K562 (cell line): ENCODE measurements at regions not wholly inside any gene's neighbourhood (a gene's known extent, or its start where the extent isn't known, plus 50 kb on each side); places are given as distances from the start of the nearest gene placed in this dataset.

ENCODE experiments used
- ATAC-seq: fragments of 200-7000 bp; cut with Tn5 transposase; 3 replicates; pipeline ENCODE4 v1.9.1; 2020; ENCODE audit warnings: moderate library complexity
- BruUV-seq: library from RNA; stranded (reverse); fragments of 400-500 nt; replicated peaks from 2 replicates; lab custom pipeline; 2021; lab: Mats Ljungman, UMichigan
- CTCF ChIA-PET: fragments of 300-600 bp; formaldehyde crosslinking; extraction: SDS; loops from one replicate; lab custom pipeline; 2021; ENCODE audit warnings: low intra/inter-chr PET ratio; lab: Yijun Ruan, JAX
- POLR2A ChIA-PET: fragments of 300-600, 350-650 bp; sonication (Branson Sonifier 250); formaldehyde crosslinking; extraction: SDS; loops from one replicate; lab custom pipeline; 2021; ENCODE audit warnings: antibody characterized with exemption, inconsistent platforms; lab: Yijun Ruan, JAX
- DNase-seq, 4 experiments: peaks; one replicate each; pipeline versions ENCODE4 v3.0.0 to v3.0.0-alpha.2; 2011 to 2018; ENCODE audit warnings: low spot score in 3 of 4, mixed read lengths in 3 of 4; ENCODE audit errors: extremely low read depth in 1 of 4
- FAIRE-seq: peaks from 2 replicates; lab custom pipeline; 2011; peaks lifted over from hg19 to GRCh38; lab: Jason Lieb, UNC
- H2AFZ ChIP-seq: 2 replicates; pipeline ENCODE4 v1.6.0; 2011; ENCODE audit warnings: low read depth, low read length, control low read depth, inconsistent platforms
- H3K27ac ChIP-seq: fragments of 200-600 bp; 3 replicates; pipeline ENCODE4 v1.8.0; 2011; ENCODE audit warnings: low read depth, mild to moderate bottlenecking, control low read depth, inconsistent platforms, low read length, moderate library complexity, mixed read lengths; ENCODE audit errors: extremely low read depth
- H3K27me3 ChIP-seq, 2 experiments: fragments of 300-600 bp in 1 of 2; 2 replicates in 1 of 2; 3 replicates in 1 of 2; pipeline versions ENCODE4 v1.6.0 to v1.8.0; 2011; ENCODE audit warnings: inconsistent platforms in 2 of 2, low read length in 2 of 2, mild to moderate bottlenecking in 1 of 2, mixed read lengths in 1 of 2, moderate library complexity in 1 of 2; ENCODE audit not compliant: control insufficient read depth in 2 of 2, insufficient read depth in 2 of 2
- H3K36me3 ChIP-seq: fragments of 300-600 bp; 3 replicates; pipeline ENCODE4 v1.8.0; 2011; ENCODE audit warnings: mild to moderate bottlenecking, low read length, inconsistent platforms; ENCODE audit not compliant: control insufficient read depth, insufficient read depth
- H3K4me1 ChIP-seq, 2 experiments: fragments of 200-600 bp in 1 of 2; replicated peaks in 1 of 2; 2 replicates in 1 of 2; 3 replicates in 1 of 2; pipeline versions ENCODE4 v1.5.1 to v1.8.0; 2011; ENCODE audit warnings: inconsistent platforms in 2 of 2, low read length in 2 of 2, mild to moderate bottlenecking in 1 of 2, mixed read lengths in 1 of 2, moderate library complexity in 1 of 2; ENCODE audit not compliant: control insufficient read depth in 2 of 2, insufficient read depth in 2 of 2
- H3K4me2 ChIP-seq: 2 replicates; pipeline ENCODE4 v1.6.1; 2011; ENCODE audit warnings: low read length, control low read depth, inconsistent platforms, mixed read lengths; ENCODE audit not compliant: insufficient read depth
- H3K4me3 ChIP-seq: fragments of 200-600 bp; sonication (generic), shearing (Covaris generic); 2 replicates; pipeline ENCODE4 v1.5.1; 2016; ENCODE audit warnings: control low read depth, inconsistent platforms
- H3K79me2 ChIP-seq: fragments of 200-600 bp; 3 replicates; pipeline ENCODE4 v1.8.0; 2011; ENCODE audit warnings: low read length, inconsistent platforms; ENCODE audit not compliant: control insufficient read depth, insufficient read depth
- H3K9ac ChIP-seq, 2 experiments: 2 replicates each; pipeline versions ENCODE4 v1.6.0 to v1.6.1; 2011; ENCODE audit warnings: low read depth in 2 of 2, low read length in 2 of 2, control low read depth in 1 of 2, inconsistent platforms in 1 of 2, mild to moderate bottlenecking in 1 of 2, mixed read lengths in 1 of 2; ENCODE audit not compliant: insufficient read depth in 1 of 2
- H3K9me1 ChIP-seq: one replicate; pipeline ENCODE4 v1.6.0; 2011; ENCODE audit warnings: inconsistent platforms, mild to moderate bottlenecking, low read length, moderate library complexity; ENCODE audit not compliant: control insufficient read depth, insufficient read depth
- H3K9me3 ChIP-seq: replicated peaks from 2 replicates; pipeline ENCODE4 v1.5.1; 2011; ENCODE audit warnings: low read depth, low read length, inconsistent platforms; ENCODE audit not compliant: control insufficient read depth, insufficient read depth
- H4K20me1 ChIP-seq: replicated peaks from 2 replicates; pipeline ENCODE4 v1.6.1; 2011; ENCODE audit warnings: low read length, inconsistent platforms, mixed read lengths; ENCODE audit not compliant: control insufficient read depth, insufficient read depth
- CBX5 ChIP-seq: IDR thresholded peaks from 2 replicates; pipeline ENCODE4 v1.6.1; 2014; ENCODE audit warnings: low read depth, borderline replicate concordance
- CEBPZ ChIP-seq: fragments of 150-350 bp; IDR thresholded peaks from 2 replicates; pipeline ENCODE4 v1.6.1; 2014; ENCODE audit warnings: low read depth, mild to moderate bottlenecking, low read length, borderline replicate concordance
- HINFP ChIP-seq: fragments of 450-650 bp; conservative IDR thresholded peaks from 2 replicates; pipeline ENCODE4 v1.6.1; 2016; ENCODE audit warnings: missing genetic modification characterization, low read depth, mild to moderate bottlenecking, control low read depth, missing compliant biosample characterization
- NR4A1 ChIP-seq, 2 experiments: fragments of 250-450 bp in 1 of 2; fragments of 450-650 bp in 1 of 2; sonication (Bioruptor Pico) in 1 of 2; IDR thresholded peaks; 2 replicates each; pipeline versions ENCODE4 v1.4.0 to v1.6.1; 2016 to 2020; ENCODE audit warnings: mild to moderate bottlenecking in 2 of 2, missing compliant biosample characterization in 1 of 2, missing genetic modification characterization in 1 of 2, moderate library complexity in 1 of 2
- RNF219 ChIP-seq: fragments of 250-450 bp; sonication (Bioruptor Pico); IDR thresholded peaks from 2 replicates; pipeline ENCODE4 v1.5.0; 2022; ENCODE audit warnings: mild to moderate bottlenecking
- SETDB1 ChIP-seq: IDR thresholded peaks from one replicate; pipeline ENCODE4 v1.6.1; 2012; ENCODE audit warnings: low read length, control low read depth, inconsistent platforms
- SMARCA4 ChIP-seq: fragments of 450-650 bp; IDR thresholded peaks from 2 replicates; pipeline ENCODE4 v1.6.1; 2016
- STAT5B ChIP-seq: fragments of 250-450 bp; sonication (Bioruptor Pico); IDR thresholded peaks from 2 replicates; pipeline ENCODE4 v1.8.0; 2021; ENCODE audit warnings: mild to moderate bottlenecking, inconsistent platforms
- XRCC3 ChIP-seq: fragments of 450-650 bp; IDR thresholded peaks from 2 replicates; pipeline ENCODE4 v1.6.1; 2017; ENCODE audit warnings: mild to moderate bottlenecking, moderate library complexity
- ZC3H8 ChIP-seq: fragments of 450-650 bp; IDR thresholded peaks from 2 replicates; pipeline ENCODE4 v1.6.1; 2017
- WGBS: fragments of 100-300 bp; shearing (Covaris generic); methylation state at CpG from one replicate; pipeline ENCODE4 v1.1.6; 2016; ENCODE audit warnings: low coverage, mixed read lengths; ENCODE audit not compliant: insufficient coverage; ENCODE audit errors: missing lambda C conversion rate; 5-methylcytosine and 5-hydroxymethylcytosine counted together
- in situ Hi-C: fragments of 300-500 bp; cut with MboI; formaldehyde crosslinking; loops from 4 replicates; pipeline ENCODE4 v1.15.0; 2018; ENCODE audit warnings: inconsistent platforms, mixed read lengths
- intact Hi-C: fragments of 100-400 bp; cut with micrococcal nuclease; formaldehyde crosslinking; loops from 2 replicates; pipeline ENCODE4 v1.14.2; 2022

- Histone ChIP-seq H3K4me2 (no peak overlapping the region), H3K4me1 (no peaks in the 10 kb centered on the region), H3K27me3 (no peaks in the 10 kb centered on the region; a peak in 1 of 5 replicates), H4K20me1 (no peaks in the 10 kb centered on the region), H3K79me2 (no peaks in the 10 kb centered on the region), H3K9ac (no peak overlapping the region), H3K27ac (no peak overlapping the region), H3K4me3 (no peak overlapping the region), H3K36me3 (no peaks in the 10 kb centered on the region), H3K9me1 (no peaks in the 10 kb centered on the region), H2AFZ (no peak overlapping the region), H3K9me3 (no peaks in the 10 kb centered on the region)
- BruUV-seq = no TSS peak
- DNase-seq = no peak
- intact Hi-C loops (no loop called here), in situ Hi-C loops (no loop called here)
- CTCF ChIA-PET = no interaction called here
- no peak for ATAC-seq
- 0% methylated on average over 2 of the region's 2 CpGs for WGBS
- POLR2A ChIA-PET = no interaction called here
- TF ChIP-seq SMARCA4 = no peak
- TF ChIP-seq SETDB1 = no peak
- no peak for TF ChIP-seq CBX5
- no peak for TF ChIP-seq ZC3H8
- no peak for TF ChIP-seq RNF219
- TF ChIP-seq CEBPZ = no peak
- TF ChIP-seq HINFP (tag) = no peak
- no peak for TF ChIP-seq XRCC3
- TF ChIP-seq STAT5B = no peak
- TF ChIP-seq NR4A1 (CRISPR knock-in tag; IDR thresholded peaks at IDR 0.05) = no peak
- no peak for TF ChIP-seq NR4A1 (tag; IDR thresholded peaks at IDR 0.05)
- no peak for FAIRE-seq
Measured at GRCh38 chr10:62726638-62727037, 77.9 kb upstream of the ADO start.
